Omental fat pad (tissue), 3 donors: ENCODE measurements at regions not wholly inside any gene's neighbourhood (a gene's known extent, or its start where the extent isn't known, plus 50 kb on each side); places are given as distances from the start of the nearest gene placed in this dataset.
"Not testable (repeated sequence)": the region's sequence is repeated elsewhere in the genome, so short reads cannot be mapped to it uniquely, and the experiment has no call there.

Experiments used
- ATAC-seq: fragments of 150-250 bp; one replicate; pipeline ENCODE4 v1.9.1; 2016; ENCODE audit warnings: mild to moderate bottlenecking, moderate library complexity; ENCODE audit not compliant: low FRiP score
- DNase-seq: peaks from one replicate; pipeline ENCODE4 v3.0.0-alpha.2; 2019; ENCODE audit warnings: low spot score
- TF ChIP-seq, protein P1 (sequence below), 3 donors: fragments of 450-650 bp; IDR thresholded peaks; one replicate each; pipeline ENCODE4 v1.5.1; 2016 to 2017; ENCODE audit warnings: antibody characterized with exemption in 3 of 3, mild to moderate bottlenecking in 3 of 3, moderate library complexity in 2 of 3

GRCh38 chr1:214740471-214740870, 137.5 kb downstream of the CENPF start:
- ATAC-seq = no peak
- TF ChIP-seq, protein P1, sequence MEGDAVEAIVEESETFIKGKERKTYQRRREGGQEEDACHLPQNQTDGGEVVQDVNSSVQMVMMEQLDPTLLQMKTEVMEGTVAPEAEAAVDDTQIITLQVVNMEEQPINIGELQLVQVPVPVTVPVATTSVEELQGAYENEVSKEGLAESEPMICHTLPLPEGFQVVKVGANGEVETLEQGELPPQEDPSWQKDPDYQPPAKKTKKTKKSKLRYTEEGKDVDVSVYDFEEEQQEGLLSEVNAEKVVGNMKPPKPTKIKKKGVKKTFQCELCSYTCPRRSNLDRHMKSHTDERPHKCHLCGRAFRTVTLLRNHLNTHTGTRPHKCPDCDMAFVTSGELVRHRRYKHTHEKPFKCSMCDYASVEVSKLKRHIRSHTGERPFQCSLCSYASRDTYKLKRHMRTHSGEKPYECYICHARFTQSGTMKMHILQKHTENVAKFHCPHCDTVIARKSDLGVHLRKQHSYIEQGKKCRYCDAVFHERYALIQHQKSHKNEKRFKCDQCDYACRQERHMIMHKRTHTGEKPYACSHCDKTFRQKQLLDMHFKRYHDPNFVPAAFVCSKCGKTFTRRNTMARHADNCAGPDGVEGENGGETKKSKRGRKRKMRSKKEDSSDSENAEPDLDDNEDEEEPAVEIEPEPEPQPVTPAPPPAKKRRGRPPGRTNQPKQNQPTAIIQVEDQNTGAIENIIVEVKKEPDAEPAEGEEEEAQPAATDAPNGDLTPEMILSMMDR (IDR thresholded peaks at IDR 0.05) = no peak
- DNase-seq = no peak

DNA sequence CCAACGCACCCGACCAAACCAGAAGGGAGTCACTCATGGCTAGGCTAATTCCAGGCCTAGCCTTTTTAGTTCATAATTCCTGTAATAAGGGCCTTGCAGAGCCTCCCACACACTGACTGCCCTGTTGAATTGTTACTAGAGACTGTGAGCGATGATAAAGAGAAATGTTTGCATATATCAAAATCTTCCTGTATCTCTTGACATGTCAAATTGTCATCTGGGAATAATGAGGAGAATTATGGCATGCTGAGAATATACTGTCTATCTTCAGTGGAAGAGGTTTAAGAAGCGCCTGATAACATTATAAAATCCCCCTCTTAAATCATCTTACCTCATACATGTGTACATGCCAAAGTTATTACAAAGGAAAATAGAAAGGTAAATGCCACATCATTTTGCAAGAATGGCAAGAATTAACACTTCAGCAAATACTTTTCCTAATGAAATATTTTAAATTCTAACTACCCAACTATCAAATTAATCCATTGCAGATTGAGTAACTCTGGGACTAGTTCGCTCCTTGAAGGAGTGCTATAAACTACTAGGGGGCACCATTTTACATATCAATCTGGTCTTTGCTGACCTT, 144.1 kb downstream of the CENPF start:
- ATAC-seq = no peak
- TF ChIP-seq, protein P1 (IDR thresholded peaks at IDR 0.05) = no peak
- no peak for DNase-seq

- DNase-seq = no peak
- ATAC-seq = no peak
- TF ChIP-seq, protein P1 (IDR thresholded peaks at IDR 0.05) = no peak
Measured at GRCh38 chr1:214753236-214753852, 150.3 kb downstream of the CENPF start.

GRCh38 chr1:214761030-214761429, 158.0 kb downstream of the CENPF start:
- DNase-seq (no peak), ATAC-seq (no peak)
- TF ChIP-seq, protein P1 (IDR thresholded peaks at IDR 0.05) = no peak

- ATAC-seq (no peak), DNase-seq (no peak)
- TF ChIP-seq, protein P1 (IDR thresholded peaks at IDR 0.05) = no peak
Measured at GRCh38 chr1:214762902-214763301, 159.9 kb downstream of the CENPF start.

DNA sequence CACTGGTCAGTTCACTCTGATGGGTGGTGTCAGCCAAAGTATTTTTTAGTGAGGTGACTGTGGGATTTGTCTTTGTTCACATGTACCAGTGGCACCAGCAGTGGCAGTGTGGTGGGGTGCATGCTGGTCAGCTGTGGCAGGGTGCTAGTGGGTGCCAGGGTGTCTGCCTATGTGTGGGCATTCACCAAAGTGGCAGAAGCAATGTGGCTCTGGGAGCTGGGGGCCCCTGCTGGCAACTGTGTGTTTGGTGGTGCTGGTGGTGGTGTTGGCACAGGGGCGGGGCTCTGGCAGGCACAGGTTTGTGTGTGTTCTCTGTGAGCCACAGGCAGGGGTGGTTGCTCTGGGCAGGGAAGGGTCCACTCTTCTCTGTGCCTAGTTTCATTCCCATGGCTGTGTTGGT, 161.5 kb downstream of the CENPF start:
- ATAC-seq (no peak), DNase-seq (no peak)
- TF ChIP-seq, protein P1 (IDR thresholded peaks at IDR 0.05) = no peak

- ATAC-seq (no peak), DNase-seq (no peak)
- TF ChIP-seq, protein P1 (IDR thresholded peaks at IDR 0.05) = no peak
Measured at GRCh38 chr1:214767221-214767620, 164.2 kb downstream of the CENPF start.

- DNase-seq, ATAC-seq: not testable (repeated sequence)
Measured at GRCh38 chr1:214769666-214770065, 166.7 kb downstream of the CENPF start.
